NCI-H446 treated with DMSO at 0.1 percent for 48 hours (cell line): ENCODE measurements at regions not wholly inside any gene's neighbourhood (a gene's known extent, or its start where the extent isn't known, plus 50 kb on each side); places are given as distances from the start of the nearest gene placed in this dataset.

Experiments
- DNase-seq: peaks from one replicate; lab custom pipeline; 2025; lab: John Stamatoyannopoulos, UW

GRCh38 chr13:88866195-88866594, 1195.0 kb downstream of the SLITRK5 start:
- no peak for DNase-seq

- DNase-seq = no peak
Measured at GRCh38 chr13:88883741-88884140, 1212.6 kb downstream of the SLITRK5 start.

GRCh38 chr13:88887045-88887662, 1216.0 kb downstream of the SLITRK5 start:
- DNase-seq = no peak

GRCh38 chr13:88895261-88895941, 1224.2 kb downstream of the SLITRK5 start:
- no peak for DNase-seq

- no peak for DNase-seq
Measured at GRCh38 chr13:88896466-88896865, 1225.3 kb downstream of the SLITRK5 start.

GRCh38 chr13:88908961-88909441, 1237.8 kb downstream of the SLITRK5 start:
- DNase-seq = no peak

- DNase-seq = no peak
Measured at GRCh38 chr13:88919970-88920628, 1248.9 kb downstream of the SLITRK5 start.

- DNase-seq = no peak
Measured at GRCh38 chr13:88925954-88926353, 1254.8 kb downstream of the SLITRK5 start.

- no peak for DNase-seq
Measured at GRCh38 chr13:88926890-88927502, 1255.8 kb downstream of the SLITRK5 start.

GRCh38 chr13:88932950-88933349, 1261.8 kb downstream of the SLITRK5 start:
- DNase-seq = no peak

- DNase-seq = no peak
Measured at GRCh38 chr13:88937384-88937783, 1266.2 kb downstream of the SLITRK5 start.

GRCh38 chr13:88945793-88946192, 1274.6 kb downstream of the SLITRK5 start:
- DNase-seq = no peak

- DNase-seq = no peak
Measured at GRCh38 chr13:88948501-88948900, 1277.3 kb downstream of the SLITRK5 start.

- DNase-seq = no peak
Measured at GRCh38 chr13:88958821-88959220, 1287.7 kb downstream of the SLITRK5 start.

- no peak for DNase-seq
Measured at GRCh38 chr13:88976466-88976865, 1305.3 kb downstream of the SLITRK5 start.

GRCh38 chr13:88978607-88979006, 1307.4 kb downstream of the SLITRK5 start:
- DNase-seq = no peak

GRCh38 chr13:88979465-88980175, 1308.4 kb downstream of the SLITRK5 start:
- DNase-seq = no peak

- DNase-seq = no peak
Measured at GRCh38 chr13:89003656-89004055, 1332.5 kb downstream of the SLITRK5 start.

GRCh38 chr13:89011615-89012014, 1340.4 kb downstream of the SLITRK5 start:
- no peak for DNase-seq

- DNase-seq = no peak
Measured at GRCh38 chr13:89027694-89028306, 1356.6 kb downstream of the SLITRK5 start.

- no peak for DNase-seq
Measured at GRCh38 chr13:89029062-89029461, 1357.9 kb downstream of the SLITRK5 start.

GRCh38 chr13:89034015-89034414, 1362.8 kb downstream of the SLITRK5 start:
- no peak for DNase-seq
